Posterior cingulate gyrus (tissue), 11 donors: ENCODE measurements at regions not wholly inside any gene's neighbourhood (a gene's known extent, or its start where the extent isn't known, plus 50 kb on each side); places are given as distances from the start of the nearest gene placed in this dataset.

ENCODE experiments used
- DNase-seq, 10 donors: peaks; one replicate each; pipeline versions ENCODE4 v3.0.0 to v3.0.0-alpha.2; 2020 to 2021; ENCODE audit warnings: mixed read lengths in 3 of 10
- intact Hi-C: fragments of 100-400 bp; cut with DNase I; formaldehyde crosslinking; loops from one replicate; pipeline ENCODE4 v1.15.1; 2023

DNA sequence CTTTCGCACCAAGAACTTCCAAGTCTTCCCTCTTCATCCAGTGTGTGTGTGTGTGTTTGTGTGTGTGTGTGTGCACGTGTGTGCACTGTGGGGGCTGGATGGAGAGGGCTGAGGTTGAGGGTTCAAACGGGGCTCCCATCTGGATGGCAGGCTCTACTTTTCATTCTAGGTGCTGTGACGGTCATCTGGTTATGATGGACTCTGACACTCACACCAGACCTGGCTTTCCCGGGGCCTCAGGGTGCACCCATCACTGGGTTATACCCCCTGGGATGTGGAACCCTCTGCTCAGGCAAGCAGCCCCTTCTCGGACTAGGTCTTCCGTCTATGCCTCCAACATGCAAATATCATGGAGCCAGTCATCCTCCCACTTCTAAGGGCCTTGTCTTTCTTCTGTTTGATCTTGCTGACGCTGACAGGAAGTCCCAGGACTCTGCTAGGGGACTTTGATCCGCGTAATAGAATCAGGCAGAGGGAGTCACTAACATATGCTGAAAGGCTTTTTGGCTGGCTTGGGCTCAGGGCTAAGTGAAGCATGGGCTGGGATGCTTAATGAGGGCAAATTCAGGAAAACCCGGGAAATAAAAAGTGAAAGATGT, 313.6 kb downstream of the CDC5L start:
- intact Hi-C loops: no loop called here
- no peak for DNase-seq

DNA sequence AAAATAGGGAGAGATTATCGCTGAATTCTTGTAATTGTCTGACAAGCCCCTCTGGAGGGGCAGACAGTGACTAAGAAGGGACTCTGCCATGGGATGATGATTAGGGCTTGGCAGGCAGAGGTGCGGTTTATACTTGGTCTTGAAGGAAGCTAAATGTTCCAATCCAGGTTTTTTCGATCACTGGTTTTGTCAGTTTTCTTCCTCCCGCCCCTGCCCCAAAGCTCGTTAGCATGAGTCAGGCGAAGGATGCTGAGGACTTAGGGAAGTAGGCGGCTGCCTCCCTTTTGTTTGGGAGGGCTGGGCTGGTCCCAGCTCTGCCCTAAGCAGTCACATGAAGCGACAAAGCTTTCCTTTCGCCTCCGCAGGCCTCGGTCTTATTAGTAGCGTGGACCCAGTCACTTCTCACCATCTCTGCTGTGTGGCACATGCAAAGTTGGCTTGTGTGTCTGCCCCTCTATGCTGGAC, 314.2 kb downstream of the CDC5L start:
- no peak for DNase-seq
- intact Hi-C loops: no loop called here

DNA sequence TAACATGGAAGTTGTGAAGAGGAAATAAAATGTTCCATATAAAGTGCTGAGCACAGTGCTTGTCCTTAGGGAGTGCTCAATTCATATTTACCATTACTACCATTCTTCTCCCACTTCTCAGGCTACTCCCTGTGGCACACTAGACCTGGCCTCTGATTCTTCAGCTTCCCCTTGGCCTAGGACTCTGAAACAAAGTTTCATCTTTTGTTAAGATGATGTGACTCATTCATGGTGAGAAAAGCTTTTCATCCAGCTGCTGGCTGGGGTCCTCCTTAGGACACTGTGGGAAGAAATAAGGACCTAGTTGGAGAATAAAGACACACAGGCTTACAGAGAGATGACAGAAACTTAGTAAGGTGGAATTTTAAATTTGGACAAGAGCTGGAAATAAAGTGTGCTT, 314.8 kb downstream of the CDC5L start:
- intact Hi-C loops: no loop called here
- DNase-seq: no peak

DNA sequence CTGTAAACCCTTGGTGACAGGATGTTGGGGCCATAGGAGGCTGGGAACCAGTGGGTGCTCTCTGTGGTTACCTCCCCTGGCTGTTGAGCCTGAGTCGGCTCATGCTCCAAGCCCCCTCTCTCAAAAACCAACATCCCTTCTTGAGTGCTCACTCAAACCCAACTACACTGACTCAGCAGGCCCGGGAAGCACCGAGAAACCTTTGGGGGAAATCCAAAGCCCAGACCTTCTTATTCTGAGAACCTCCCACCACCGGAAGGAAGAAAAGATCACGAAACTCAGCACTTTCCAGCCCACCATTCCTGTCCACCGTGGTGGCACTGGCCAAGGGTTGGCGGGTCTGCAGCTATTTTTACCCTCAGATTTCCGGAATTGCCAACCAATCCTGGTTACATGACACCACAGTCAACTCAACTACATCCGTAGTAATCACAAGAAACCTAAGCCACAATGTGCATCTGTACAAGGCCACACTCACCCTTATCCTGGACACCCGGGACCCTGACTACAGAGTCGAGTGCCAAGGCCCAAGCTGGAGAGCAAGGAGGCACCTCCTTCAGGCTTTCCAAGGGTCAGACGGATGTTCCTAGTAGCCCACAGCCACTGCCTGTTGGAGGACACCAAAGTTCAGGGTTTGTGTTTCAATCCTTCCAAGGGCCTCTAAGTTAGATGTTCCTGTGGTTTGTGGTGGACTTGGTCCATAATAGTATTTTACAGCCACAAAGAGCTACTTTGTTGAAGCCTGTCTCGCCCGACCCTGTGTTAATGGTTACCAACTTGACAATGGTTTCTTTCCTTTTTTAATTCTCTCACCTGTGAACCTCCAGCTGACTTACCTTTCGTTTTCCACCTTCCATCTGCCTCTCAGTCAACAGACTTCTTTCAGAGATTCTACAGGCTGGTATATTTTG, 317.0 kb downstream of the CDC5L start:
- intact Hi-C loops: no loop called here
- DNase-seq: no peak

DNA sequence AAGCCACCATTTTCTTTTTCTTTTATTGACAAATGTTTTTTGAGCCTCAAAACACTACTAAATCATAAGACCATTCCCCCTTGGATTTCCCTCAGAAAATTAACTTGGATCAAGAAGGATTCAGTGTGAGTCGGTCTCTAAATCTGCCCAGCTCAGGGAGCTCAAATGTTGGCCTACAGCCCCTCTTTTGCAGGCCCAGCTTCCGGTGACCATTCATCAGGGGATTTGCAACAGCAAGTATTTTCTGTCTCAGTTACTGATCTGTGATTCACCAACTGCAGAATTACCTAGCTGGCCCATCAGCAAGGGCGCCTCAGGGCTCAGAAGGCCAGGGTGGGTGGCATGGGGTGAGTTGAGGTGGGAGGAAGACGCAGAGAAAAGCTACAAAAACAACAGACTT, 318.1 kb downstream of the CDC5L start:
- intact Hi-C loops: no loop called here
- DNase-seq: no peak

DNA sequence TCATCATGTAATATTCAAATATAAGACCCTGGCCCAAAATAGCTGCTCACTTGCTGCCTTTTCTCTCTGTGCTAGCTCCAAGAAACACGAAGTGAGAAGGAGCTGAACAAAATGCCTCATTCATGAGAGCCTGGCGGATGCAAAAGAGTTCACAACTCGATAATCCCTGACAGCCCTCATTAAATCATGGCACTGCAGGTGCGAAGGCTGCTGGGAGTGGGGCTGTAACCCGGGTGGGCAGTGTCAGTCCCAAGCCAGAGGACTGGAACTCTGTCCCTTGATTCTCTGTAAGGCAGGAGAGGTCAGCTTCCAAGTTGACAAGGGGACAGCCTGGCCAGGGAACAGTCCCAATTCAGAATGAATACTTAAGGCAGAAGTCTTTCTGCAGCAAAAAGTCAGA, 318.5 kb downstream of the CDC5L start:
- intact Hi-C loops: no loop called here
- DNase-seq: no peak

DNA sequence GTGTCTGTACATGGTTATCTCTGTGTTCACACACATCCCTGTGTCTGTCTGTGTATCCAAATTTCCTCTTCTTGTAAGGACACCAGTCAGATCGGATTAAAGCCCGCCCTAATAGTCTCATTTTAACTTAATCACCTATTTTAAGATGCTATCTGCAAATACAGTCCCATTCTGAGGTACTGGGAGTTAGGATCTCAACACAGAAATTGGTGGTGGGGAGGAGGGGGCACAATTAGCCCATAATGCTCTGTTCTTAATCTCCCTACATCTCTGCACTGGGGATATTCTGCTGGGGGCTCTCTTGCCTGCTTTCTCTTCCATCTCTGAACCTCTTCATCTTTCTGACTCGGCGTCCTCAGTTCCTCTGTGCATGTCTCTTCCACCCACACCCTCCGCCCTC, 320.7 kb downstream of the CDC5L start:
- no peak for DNase-seq
- intact Hi-C loops: no loop called here

DNA sequence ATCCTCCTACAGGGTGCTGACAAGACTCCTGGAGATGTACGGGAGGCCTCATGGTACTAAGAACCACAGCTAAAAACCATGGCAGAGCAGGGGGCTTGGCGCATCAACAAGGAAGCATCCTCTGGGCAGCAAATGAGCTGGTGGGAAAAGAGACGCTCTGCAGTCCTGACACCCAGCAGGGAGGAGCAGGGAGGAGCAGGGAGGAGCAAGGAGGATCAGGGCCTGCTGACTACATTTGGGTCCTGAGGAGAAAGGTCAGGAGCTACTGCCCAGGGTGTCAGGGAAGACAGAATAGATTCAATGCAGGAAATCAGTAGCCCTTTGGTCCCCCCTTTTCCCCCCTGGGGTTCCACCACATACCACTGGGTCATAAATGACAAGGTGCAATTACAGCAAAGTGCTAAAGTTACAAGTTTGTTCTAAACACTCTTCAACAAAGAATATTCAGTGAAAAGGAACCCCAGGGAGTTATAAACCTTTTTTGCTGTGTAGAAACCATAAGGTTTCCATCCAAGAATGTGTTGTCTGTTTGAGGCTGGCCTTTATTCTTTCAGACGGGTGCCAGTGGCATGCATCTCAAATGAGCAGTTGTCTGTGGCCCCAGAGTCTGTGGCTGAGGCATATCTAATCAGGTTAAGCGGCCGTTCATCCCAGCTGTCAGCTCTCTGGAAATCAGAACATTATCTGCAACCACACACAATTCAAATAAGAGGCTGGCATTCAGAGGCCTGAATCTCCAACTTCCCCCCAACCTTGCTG, 325.0 kb downstream of the CDC5L start:
- no peak for DNase-seq
- intact Hi-C loops: no loop called here

DNA sequence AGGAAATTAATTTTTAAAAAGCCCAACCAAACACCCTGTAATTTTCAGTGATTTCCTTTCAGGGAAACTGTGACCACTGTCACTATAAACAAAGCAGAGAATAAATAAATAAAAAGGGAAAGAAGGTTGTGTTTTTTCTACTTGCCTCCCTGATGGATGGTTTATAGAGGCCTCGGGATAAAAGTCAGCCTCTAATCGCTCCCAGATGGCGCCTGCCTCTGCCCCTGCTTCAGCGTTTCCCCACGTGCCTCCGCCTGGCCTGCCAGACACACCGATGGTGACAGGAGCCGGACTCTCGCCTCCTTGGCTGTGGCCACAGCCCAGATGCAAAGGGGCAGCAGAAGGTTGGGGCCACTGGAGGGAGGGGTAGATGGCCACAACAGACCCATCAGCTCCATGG, 327.7 kb downstream of the CDC5L start:
- intact Hi-C loops: no loop called here
- DNase-seq: no peak

DNA sequence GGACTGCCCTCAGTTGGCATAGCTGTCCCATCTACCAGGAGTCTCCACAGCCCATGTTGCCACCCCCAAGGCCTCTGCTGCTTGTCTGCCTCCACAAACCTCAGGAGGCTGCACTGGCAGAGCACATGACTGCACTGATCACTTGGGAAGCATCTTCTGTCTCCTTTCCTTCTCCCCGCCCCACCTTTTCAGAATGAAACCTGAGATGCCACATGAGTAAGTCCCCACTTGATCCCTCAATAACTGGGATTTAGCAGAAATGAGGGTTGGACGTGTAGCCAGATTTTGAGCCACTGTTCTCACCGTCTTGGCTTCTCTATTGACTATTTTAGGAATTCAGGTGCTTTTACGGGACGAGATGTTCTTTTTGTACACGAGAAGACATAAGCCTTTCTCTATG, 328.4 kb downstream of the CDC5L start:
- no peak for DNase-seq
- intact Hi-C loops: no loop called here

DNA sequence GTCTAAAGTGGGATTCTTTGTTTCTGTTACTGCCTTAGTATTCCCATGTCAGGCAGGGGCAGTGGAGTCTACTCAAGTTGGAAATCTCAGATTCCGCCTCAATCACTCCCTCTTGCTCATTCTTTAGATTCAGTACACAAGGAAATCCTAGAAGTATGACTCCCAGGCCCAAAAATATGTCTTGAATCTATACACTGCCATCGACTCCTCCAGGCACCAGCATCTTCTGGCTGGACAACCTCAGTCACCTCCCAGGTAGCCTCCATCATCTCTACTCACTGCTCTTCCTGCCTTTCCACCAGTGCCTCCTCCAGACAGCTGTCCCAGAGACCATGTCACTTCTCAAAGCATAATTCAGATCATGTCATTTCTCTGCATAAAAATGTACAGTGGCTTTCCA, 329.9 kb downstream of the CDC5L start:
- no peak for DNase-seq
- intact Hi-C loops: no loop called here

DNA sequence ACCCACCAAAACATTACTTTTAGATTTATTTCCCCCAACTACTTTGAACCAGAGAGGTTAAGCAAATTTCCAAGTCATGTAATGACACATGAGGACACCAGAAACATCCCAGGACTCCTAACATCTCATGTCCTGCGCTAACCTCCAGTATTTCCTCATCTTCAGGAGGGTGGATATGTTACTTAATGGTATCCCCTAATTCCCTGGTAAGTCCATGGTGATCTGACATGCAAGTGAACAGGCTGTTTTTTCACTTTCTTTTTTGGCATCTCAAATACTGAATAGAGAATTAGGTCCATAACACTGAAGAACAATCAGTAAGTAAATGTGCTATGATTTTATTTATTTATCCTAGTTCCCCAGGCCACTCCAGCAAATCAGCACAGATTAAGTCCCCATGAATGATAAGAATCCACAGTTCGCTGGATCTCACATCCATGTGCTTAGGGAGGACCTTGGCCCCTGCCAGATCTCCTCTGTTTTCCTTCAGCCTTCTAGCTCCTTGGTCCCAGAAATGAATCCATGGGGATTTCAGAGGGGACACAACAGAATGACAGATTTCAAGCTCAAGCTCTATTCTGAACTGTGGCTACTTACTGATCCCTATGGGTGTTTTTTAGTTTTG, 334.6 kb downstream of the CDC5L start:
- no peak for DNase-seq
- intact Hi-C loops: no loop called here

DNA sequence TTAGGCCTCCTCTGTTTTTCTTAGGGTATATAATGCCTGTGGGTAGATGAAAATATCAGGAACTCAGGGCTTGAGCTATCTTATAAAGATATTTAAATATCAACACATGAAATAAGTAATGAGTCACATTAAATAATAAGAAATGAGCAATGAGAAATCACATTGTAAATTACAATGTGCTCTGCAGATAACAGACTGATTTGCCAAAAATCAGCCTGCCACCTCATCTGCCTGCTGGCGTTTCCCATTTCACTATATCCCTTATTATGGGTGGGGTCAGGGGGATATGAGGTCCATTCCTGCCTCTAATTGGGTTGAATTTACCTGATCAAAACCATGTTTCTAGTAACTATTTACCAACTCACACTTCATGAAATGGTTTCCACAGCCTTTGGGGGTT, 335.2 kb downstream of the CDC5L start:
- intact Hi-C loops: no loop called here
- DNase-seq: no peak

DNA sequence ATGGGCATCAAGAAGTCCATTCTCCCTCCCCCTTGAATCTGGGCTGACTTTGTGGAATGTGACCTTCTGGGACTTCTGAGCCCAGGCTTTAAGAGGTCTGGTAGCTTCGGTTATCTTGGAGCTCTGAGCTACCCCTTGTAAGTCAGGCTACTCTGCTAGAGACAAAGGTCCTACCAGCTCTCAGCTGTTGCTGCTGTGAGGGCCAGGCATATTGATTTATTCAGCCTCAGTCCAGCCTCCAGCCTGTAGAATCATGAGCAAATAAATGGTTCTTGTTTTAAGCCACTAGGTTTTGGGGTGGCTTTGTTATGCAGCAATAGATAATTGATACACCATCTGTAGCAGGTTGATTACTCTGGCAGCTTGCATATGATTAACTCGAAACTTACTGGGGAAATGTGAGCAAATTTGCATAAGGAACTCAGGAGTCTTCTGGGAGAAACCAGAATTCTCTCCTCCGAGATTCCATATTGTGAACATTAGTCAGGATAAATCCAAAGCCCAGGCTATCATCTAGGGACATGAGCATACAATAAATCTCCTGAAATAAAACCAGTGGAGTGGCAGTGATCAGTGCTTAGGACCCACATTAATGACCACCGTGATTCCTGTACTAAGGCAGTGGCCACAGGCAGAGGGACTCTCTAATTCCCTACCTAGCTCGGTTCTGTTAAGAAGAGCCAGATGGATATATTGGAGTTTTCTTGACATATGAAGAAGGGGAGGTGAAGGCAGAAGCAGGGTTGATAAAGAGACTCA, 336.1 kb downstream of the CDC5L start:
- intact Hi-C loops: no loop called here
- DNase-seq: no peak

DNA sequence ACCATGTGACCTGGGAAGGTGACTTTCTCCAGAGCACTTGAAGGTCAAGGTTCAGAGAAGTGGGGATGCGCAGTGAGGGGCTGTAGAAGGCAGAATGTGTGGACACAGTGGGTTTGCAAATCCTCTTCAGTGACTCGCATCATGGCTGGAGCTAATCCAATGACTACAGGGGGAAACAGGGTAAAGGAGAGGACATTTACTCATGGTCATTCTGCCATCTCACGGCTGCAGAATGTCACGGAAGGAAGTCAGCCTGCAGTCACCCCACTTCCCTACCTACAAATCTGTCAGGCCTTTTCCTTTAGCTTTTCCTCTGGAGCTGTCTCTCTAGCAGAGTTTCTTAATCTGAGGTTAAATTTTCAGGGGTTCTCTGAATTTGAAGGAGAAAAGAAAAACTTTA, 337.6 kb downstream of the CDC5L start:
- intact Hi-C loops: no loop called here
- no peak for DNase-seq

DNA sequence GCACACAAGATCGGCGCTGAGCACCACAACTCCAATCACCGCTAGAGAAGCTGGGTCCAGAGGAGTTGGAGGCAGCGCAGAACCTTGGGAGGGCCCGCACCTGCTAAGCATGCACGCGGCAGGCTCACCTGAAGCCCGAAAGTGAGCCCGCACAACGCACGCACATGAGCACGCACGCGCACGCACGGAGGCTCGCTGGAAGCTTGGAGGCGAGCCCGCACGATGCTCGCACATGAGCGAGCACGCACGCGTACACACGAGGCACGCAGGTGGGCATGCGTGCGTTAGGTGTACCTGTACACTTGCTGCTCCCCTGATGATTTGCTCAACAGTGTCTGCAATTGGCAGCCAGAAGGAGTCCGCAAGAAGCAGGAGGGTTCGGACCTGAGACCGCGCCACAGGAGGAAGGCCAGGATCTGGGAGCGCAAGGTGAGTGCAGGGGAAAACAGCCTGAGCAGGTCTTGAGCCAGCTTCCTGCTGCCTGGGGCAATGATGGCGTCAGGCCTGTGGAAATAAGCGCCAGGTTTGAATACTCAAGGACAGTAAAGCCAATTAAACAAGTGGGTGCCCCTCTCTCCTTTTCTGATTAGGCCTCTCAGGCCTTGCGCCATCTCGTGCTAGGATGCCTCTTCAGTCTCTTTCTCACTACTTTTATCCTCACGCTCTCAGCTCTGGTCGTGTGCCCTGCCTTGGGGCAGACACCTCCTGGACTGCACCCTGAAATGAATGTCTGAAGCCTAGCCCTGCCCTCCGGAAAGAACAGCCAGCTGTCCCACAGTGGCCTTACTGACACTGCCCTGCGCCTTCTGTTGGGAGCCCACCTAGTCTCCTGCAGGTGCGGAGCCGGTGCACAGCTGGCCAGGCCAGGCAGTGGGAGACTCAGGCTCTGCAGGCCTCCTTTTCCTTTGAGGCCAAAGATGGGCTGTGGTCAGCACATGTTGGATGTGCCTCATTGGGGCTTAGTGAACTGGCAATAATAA, 340.4 kb downstream of the CDC5L start:
- intact Hi-C loops: no loop called here
- no peak for DNase-seq

DNA sequence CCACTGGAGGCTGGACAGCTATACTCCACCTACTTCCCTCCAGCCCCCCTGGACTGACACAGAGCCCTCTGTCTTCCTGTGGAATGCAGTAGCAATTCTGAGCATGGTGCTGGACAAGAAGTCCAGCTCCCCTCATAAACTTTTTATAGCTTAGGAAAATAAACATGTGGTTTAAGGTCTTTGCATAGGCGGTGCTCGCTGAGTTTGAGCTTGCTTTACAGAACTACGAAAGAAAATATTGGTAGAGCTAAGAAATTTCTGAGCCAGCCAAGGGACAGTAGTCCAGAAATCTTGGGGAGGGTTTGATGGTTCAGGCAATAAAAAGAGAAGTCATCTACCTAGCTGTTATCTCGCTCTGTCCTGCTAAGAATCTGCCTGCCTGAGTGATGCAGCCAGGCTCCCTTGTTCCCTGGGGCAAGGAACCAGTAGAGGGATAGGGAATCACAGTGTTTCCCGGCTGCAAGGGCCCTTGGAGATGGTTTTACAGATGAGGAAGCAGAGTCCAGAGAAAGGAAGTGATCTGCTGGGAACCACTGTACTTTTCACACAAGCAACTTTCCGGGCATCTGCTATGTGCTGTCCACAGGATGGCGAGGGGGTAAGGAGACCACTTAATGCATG, 343.4 kb downstream of the CDC5L start:
- intact Hi-C loops: no loop called here
- no peak for DNase-seq

DNA sequence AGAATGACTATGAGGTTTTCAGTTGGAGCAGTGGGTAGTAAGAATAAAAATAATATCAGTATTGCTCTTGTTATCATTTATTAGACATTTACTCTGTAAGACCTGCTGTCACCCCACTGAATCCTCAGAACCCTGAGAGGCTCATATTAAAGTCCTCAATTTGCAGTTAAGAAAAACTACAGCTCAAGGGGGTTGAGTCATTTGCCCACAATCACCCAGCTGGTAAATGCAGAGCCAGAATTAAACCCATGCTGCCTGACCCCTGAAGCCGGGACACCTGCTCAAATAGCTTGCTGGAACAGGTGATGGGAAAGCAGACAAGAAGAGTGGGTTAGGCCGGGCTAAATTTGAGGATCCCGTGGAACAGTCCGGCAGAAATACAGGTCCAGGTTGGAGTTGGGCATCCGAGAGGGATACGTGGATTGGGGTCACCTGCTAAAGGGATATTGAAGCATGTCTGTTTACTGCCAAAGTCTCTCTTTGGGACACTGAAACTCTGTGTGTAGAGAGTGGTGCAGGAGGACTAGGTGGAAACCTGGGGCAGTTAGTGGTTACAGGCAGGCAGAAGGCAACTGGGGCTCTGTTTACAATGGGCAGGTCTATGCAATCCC, 344.1 kb downstream of the CDC5L start:
- no peak for DNase-seq
- intact Hi-C loops: no loop called here
